HEK293 (cell line): ENCODE measurements at regions not wholly inside any gene's neighbourhood (a gene's known extent, or its start where the extent isn't known, plus 50 kb on each side); places are given as distances from the start of the nearest gene placed in this dataset.

Experiments
- ATF2 ChIP-seq: fragments of 450-650 bp; formaldehyde crosslinking; IDR thresholded peaks from 2 replicates; pipeline ENCODE4 v1.5.1; 2016; ENCODE audit warnings: missing biosample characterization, missing genetic modification characterization, low read depth
- BCL6B ChIP-seq: fragments of 450-650 bp; formaldehyde crosslinking; IDR thresholded peaks from 2 replicates; pipeline ENCODE4 v1.5.1; 2017; ENCODE audit warnings: missing biosample characterization, missing genetic modification characterization
- KLF8 ChIP-seq: fragments of 450-650 bp; formaldehyde crosslinking; IDR thresholded peaks from 2 replicates; pipeline ENCODE4 v1.5.1; 2016; ENCODE audit warnings: missing biosample characterization, missing genetic modification characterization
- KLF9 ChIP-seq: fragments of 450-650 bp; formaldehyde crosslinking; IDR thresholded peaks from 2 replicates; pipeline ENCODE4 v1.5.1; 2016; ENCODE audit warnings: missing biosample characterization, missing genetic modification characterization, low read depth
- PATZ1 ChIP-seq: fragments of 450-650 bp; formaldehyde crosslinking; IDR thresholded peaks from 2 replicates; pipeline ENCODE4 v1.5.1; 2016; ENCODE audit warnings: missing biosample characterization, missing genetic modification characterization
- PRDM2 ChIP-seq: fragments of 450-650 bp; formaldehyde crosslinking; IDR thresholded peaks from 2 replicates; pipeline ENCODE4 v1.5.1; 2016; ENCODE audit warnings: missing biosample characterization, missing genetic modification characterization, borderline replicate concordance
- REST ChIP-seq: fragments of 450-650 bp; formaldehyde crosslinking; IDR thresholded peaks from 2 replicates; pipeline ENCODE4 v1.5.1; 2016; ENCODE audit warnings: missing biosample characterization, missing genetic modification characterization
- SCRT2 ChIP-seq: fragments of 450-650 bp; formaldehyde crosslinking; IDR thresholded peaks from 2 replicates; pipeline ENCODE4 v1.5.1; 2016; ENCODE audit warnings: missing biosample characterization, missing genetic modification characterization
- ZFP3 ChIP-seq: fragments of 450-650 bp; formaldehyde crosslinking; IDR thresholded peaks from 2 replicates; pipeline ENCODE4 v1.5.1; 2016; ENCODE audit warnings: low read depth, missing biosample characterization, missing genetic modification characterization
- ZNF112 ChIP-seq: fragments of 450-650 bp; formaldehyde crosslinking; IDR thresholded peaks from 2 replicates; pipeline ENCODE4 v1.5.0; 2017; ENCODE audit warnings: missing biosample characterization, missing genetic modification characterization
- ZNF169 ChIP-seq: fragments of 450-650 bp; formaldehyde crosslinking; IDR thresholded peaks from 2 replicates; pipeline ENCODE4 v1.5.1; 2016; ENCODE audit warnings: missing biosample characterization, missing genetic modification characterization
- ZNF175 ChIP-seq: fragments of 450-650 bp; formaldehyde crosslinking; IDR thresholded peaks from 2 replicates; pipeline ENCODE4 v1.5.1; 2016; ENCODE audit warnings: missing biosample characterization, missing genetic modification characterization
- ZNF223 ChIP-seq: fragments of 450-650 bp; formaldehyde crosslinking; IDR thresholded peaks from 2 replicates; pipeline ENCODE4 v1.5.1; 2016; ENCODE audit warnings: missing biosample characterization, missing genetic modification characterization
- ZNF354C ChIP-seq: fragments of 450-650 bp; formaldehyde crosslinking; IDR thresholded peaks from 2 replicates; pipeline ENCODE4 v1.5.1; 2016; ENCODE audit warnings: missing biosample characterization, missing genetic modification characterization, low read depth, borderline replicate concordance
- ZNF488 ChIP-seq: fragments of 450-650 bp; formaldehyde crosslinking; IDR thresholded peaks from 2 replicates; pipeline ENCODE4 v1.5.1; 2016; ENCODE audit warnings: missing biosample characterization, missing genetic modification characterization
- ZNF561 ChIP-seq: fragments of 450-650 bp; IDR thresholded peaks from 2 replicates; pipeline ENCODE4 v1.5.1; 2018; ENCODE audit warnings: missing biosample characterization, missing genetic modification characterization, borderline replicate concordance
- ZNF626 ChIP-seq: fragments of 450-650 bp; sonication (Bioruptor Pico); formaldehyde crosslinking; IDR thresholded peaks from 2 replicates; pipeline ENCODE4 v1.5.1; 2018; ENCODE audit warnings: missing biosample characterization, missing genetic modification characterization, inconsistent platforms
- ZNF707 ChIP-seq: fragments of 450-650 bp; formaldehyde crosslinking; IDR thresholded peaks from 2 replicates; pipeline ENCODE4 v1.5.1; 2016; ENCODE audit warnings: missing biosample characterization, missing genetic modification characterization
- ZNF776 ChIP-seq: fragments of 450-650 bp; formaldehyde crosslinking; IDR thresholded peaks from 2 replicates; pipeline ENCODE4 v1.5.0; 2017; ENCODE audit warnings: missing biosample characterization, missing genetic modification characterization, borderline replicate concordance
- TF ChIP-seq, protein P1 (sequence below): fragments of 450-650 bp; formaldehyde crosslinking; IDR thresholded peaks from 2 replicates; pipeline ENCODE4 v1.5.1; 2016; ENCODE audit warnings: missing biosample characterization, missing genetic modification characterization, borderline replicate concordance

- TF ChIP-seq ATF2 (tag by site-specific recombination): no peak
- TF ChIP-seq ZNF169 (tag by site-specific recombination): no peak
- TF ChIP-seq SCRT2 (tag by site-specific recombination): peak; percentile 45
- TF ChIP-seq ZNF707: no peak
- TF ChIP-seq PRDM2 (tag by site-specific recombination): no peak
- TF ChIP-seq ZNF776: no peak
- no peak for TF ChIP-seq ZNF561 (tag by site-specific recombination)
- TF ChIP-seq PATZ1 (tag by site-specific recombination): peak; percentile 98
- no peak for TF ChIP-seq REST (tag by site-specific recombination)
- peak; percentile 87 for TF ChIP-seq KLF8 (tag by site-specific recombination)
- no peak for TF ChIP-seq ZNF112
- no peak for TF ChIP-seq ZNF626
- TF ChIP-seq, protein P1, sequence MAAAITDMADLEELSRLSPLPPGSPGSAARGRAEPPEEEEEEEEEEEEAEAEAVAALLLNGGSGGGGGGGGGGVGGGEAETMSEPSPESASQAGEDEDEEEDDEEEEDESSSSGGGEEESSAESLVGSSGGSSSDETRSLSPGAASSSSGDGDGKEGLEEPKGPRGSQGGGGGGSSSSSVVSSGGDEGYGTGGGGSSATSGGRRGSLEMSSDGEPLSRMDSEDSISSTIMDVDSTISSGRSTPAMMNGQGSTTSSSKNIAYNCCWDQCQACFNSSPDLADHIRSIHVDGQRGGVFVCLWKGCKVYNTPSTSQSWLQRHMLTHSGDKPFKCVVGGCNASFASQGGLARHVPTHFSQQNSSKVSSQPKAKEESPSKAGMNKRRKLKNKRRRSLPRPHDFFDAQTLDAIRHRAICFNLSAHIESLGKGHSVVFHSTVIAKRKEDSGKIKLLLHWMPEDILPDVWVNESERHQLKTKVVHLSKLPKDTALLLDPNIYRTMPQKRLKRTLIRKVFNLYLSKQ (tag by site-specific recombination): no peak
- peak; percentile 97 for TF ChIP-seq KLF9 (tag by site-specific recombination)
- TF ChIP-seq BCL6B (tag by site-specific recombination): no peak
- TF ChIP-seq ZNF175 (tag by site-specific recombination): no peak
- TF ChIP-seq ZNF223 (tag by site-specific recombination): no peak
- no peak for TF ChIP-seq ZNF354C (tag by site-specific recombination)
- TF ChIP-seq ZFP3 (tag by site-specific recombination): no peak
- TF ChIP-seq ZNF488 (tag by site-specific recombination): no peak
Measured at GRCh38 chr4:182189103-182189878, 53.9 kb upstream of the TENM3 start (continued).
